GM10248 (cell line): ENCODE measurements at regions not wholly inside any gene's neighbourhood (a gene's known extent, or its start where the extent isn't known, plus 50 kb on each side); places are given as distances from the start of the nearest gene placed in this dataset.

Experiments used
- CTCF ChIA-PET: fragments of 300-600 bp; sonication (Branson Sonifier 250); formaldehyde crosslinking; extraction: SDS; loops from one replicate; lab custom pipeline; 2021; ENCODE audit warnings: antibody characterized with exemption; lab: Yijun Ruan, JAX
- POLR2A ChIA-PET: fragments of 350-650 bp; sonication (Branson Sonifier 250); formaldehyde crosslinking; extraction: SDS; loops from one replicate; lab custom pipeline; 2020; ENCODE audit warnings: antibody characterized with exemption; lab: Yijun Ruan, JAX
- DNase-seq: peaks from one replicate; pipeline ENCODE4 v3.0.0; 2012; ENCODE audit errors: extremely low spot score
- TF ChIP-seq, protein P1 (sequence below): IDR thresholded peaks from 2 replicates; pipeline ENCODE4 v1.5.1; 2012; ENCODE audit warnings: mild to moderate bottlenecking, low read depth; ENCODE audit errors: extremely low read depth, missing control alignments, control extremely low read depth

DNA sequence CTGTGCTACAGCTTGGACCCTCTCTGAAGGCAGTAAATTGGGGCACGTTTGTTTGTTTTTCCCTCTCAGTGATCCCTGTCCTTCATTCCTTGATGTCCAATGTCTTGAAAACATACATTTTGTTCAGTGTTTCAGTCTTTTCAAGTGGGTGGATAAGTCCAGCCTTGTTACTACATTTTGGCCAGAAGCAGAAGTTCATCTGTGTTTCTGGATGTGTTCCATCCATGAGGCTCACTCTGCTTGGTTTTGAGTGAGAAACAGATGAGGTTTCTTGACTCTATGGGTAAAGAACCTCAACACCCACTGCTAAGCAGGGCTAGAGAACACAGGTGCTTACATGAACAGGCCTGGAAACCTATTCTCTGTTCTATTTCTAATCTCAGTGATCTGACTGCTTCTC is 74.5 kb upstream of the RFX8 start:
- TF ChIP-seq, protein P1, sequence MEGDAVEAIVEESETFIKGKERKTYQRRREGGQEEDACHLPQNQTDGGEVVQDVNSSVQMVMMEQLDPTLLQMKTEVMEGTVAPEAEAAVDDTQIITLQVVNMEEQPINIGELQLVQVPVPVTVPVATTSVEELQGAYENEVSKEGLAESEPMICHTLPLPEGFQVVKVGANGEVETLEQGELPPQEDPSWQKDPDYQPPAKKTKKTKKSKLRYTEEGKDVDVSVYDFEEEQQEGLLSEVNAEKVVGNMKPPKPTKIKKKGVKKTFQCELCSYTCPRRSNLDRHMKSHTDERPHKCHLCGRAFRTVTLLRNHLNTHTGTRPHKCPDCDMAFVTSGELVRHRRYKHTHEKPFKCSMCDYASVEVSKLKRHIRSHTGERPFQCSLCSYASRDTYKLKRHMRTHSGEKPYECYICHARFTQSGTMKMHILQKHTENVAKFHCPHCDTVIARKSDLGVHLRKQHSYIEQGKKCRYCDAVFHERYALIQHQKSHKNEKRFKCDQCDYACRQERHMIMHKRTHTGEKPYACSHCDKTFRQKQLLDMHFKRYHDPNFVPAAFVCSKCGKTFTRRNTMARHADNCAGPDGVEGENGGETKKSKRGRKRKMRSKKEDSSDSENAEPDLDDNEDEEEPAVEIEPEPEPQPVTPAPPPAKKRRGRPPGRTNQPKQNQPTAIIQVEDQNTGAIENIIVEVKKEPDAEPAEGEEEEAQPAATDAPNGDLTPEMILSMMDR = no peak

DNA sequence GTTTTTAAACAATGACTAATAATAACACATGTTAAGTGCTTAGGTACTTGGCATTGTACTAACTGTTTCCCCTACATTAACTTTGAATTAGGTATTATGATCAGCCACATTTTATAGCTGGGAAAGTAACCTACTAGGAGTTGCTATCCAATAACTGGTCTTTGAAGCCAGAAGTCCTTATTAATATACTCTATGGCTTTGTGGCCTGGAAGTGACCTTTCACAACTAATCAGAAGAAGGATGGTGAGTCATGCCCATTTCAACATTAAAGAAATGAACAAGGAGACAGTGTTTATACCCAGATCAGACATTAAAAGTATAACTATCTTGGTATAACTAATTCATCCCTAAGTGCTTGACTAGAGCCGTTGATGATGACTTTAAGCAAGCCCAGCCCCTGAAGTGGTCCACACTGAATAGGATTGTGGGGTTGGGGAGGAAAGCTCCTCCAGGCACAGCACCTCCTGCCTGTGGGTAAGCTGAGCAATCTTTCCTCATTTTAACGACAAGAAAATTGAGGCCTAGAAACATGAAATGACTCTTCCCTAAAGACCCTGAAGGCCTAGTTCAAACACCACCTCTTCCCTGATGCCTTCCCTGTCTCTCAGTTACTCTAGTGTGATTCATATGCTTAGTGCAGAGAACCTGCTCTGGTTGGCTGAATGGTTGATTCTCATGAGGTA is 71.6 kb upstream of the RFX8 start:
- TF ChIP-seq, protein P1 = no peak
- CTCF ChIA-PET = no interaction called here
- POLR2A ChIA-PET = no interaction called here
- DNase-seq = no peak

More for the DNA sequence above, 74.5 kb upstream of the RFX8 start:
- no peak for DNase-seq
- POLR2A ChIA-PET = no interaction called here
- CTCF ChIA-PET = no interaction called here

DNA sequence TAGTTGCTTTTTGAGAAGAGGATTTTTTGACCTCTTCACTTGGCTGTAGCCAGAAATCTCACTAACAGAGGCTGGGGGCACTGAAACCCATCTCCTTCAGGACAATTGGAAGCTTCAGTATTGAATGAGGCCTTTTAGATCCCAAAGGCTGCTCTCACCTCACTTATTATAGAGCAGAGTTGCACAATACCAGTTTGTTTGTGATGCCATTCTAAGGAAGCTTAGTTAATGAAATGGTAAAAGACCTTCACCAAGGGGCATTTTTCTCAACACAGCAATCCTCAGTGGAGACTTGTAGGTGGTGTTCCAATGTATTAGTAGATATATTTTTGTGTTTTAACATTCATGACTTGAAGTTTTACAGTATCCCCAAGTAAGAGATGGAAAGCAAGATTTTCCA is 71.0 kb upstream of the RFX8 start:
- DNase-seq = no peak
- ChIA-PET POLR2A (no interaction called here), CTCF (no interaction called here)
- TF ChIP-seq, protein P1 = no peak

DNA sequence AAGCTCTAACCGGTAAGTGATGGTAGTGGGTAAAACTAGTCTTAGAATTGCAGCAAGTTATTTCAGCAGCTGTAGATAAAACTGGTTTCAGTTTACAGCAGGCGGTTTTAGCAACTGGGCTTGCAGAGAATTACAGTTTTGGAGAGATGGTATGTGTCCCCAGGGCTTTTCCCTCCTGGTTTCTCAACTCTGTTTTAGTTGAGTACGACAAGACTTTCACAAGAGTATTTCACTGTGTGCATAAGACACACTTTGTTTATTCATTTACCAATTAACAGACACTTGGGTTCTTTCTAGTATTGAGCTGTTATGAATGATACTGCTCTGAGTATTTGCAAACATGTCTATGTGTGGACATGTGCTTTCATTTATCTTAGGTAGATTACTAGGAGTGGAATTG is 65.6 kb upstream of the RFX8 start:
- POLR2A ChIA-PET = no interaction called here
- CTCF ChIA-PET = no interaction called here
- TF ChIP-seq, protein P1 = no peak
- no peak for DNase-seq

DNA sequence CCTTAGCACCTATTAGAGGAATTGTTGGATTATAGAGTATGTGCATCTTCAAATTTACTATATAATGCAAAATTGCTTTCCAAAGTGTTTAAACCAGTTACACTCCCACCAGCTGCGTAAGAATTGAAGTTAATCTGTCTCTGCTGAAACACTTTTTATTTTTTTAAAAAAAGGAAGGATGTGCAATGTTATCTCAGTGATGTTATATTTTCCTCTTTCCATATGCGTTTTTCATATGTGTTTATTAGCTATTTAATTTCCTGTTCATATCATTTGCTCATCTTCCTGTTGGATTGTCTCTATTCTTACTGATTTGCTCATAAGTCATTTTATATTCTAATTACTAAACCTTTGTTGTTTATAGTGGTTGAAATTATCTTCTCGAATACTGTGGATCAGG is 63.2 kb upstream of the RFX8 start:
- DNase-seq = no peak
- POLR2A ChIA-PET = no interaction called here
- TF ChIP-seq, protein P1 = no peak
- CTCF ChIA-PET = no interaction called here

DNA sequence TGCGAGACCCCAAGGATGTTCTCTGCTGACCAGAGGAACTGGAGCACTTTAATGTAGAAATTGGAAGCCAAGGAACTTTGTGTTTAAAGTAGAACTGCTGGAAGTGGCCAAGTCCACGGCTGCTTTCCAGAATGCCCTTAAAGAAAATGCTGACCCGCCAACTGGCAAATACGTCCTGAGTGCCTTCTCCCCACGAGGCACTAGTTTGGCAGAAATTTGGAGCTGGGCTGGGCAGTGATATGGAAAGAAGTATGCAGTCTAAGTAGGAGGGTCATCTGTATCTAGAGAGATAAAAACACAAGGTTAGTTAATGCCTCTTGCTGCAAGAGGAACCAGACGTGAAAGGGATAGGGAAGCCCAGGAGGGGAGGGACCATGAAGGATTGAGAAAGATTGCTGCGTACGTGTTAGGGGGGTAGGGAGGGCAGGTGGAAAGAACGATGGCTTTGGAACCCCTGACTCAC is 59.3 kb upstream of the RFX8 start:
- CTCF ChIA-PET = no interaction called here

More for the DNA sequence above, 59.3 kb upstream of the RFX8 start:
- TF ChIP-seq, protein P1 = no peak
- POLR2A ChIA-PET = no interaction called here
- no peak for DNase-seq
